Dermis microvascular lymphatic vessel endothelial cell (primary cell): ENCODE measurements at regions not wholly inside any gene's neighbourhood (a gene's known extent, or its start where the extent isn't known, plus 50 kb on each side); places are given as distances from the start of the nearest gene placed in this dataset.

Experiments
- DNase-seq, 2 donors: peaks; one replicate each; pipeline versions ENCODE4 v3.0.0 to v3.0.0-alpha.2; 2010; ENCODE audit warnings: low read depth in 2 of 2

DNA sequence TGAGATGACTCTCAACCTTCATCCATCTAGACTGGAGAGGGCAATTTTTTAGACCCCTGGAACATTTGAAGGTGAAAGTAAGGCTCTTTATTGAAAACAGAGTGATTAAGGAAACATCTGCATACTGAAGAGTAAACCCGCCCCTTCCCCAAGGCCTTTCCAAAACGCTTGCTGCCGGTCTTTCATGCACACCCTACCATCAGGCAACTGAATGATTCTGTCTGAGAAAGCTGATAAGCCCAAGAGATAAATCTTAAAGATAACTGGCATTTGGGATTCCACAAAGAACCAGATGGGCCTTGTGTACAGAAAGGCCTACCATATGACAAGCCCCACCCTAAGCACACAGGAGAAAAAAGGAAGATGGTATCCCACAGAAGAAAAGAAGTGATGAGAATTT, 54.4 kb upstream of the PIK3R1 start:
- no peak for DNase-seq

GRCh38 chr5:68159224-68159951, 56.2 kb upstream of the PIK3R1 start:
- DNase-seq, result no peak

DNA sequence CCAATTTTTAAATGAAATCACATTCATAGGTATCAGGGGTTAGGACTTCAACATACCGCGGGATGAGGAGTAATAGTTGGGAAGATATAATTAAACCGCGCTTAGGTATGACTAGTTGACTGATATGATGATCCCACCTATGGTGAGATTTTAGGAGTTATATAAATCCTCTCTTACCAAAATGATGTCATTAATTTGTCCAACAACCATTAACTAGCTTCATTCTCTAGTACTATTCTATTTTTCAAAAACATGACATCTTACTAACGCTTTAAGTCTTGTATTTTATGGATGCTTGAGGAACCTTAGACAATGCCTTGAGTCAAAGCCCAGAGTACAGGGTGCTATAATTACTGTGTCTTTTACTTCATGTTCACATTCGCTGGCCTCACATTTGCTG, 59.6 kb upstream of the PIK3R1 start:
- DNase-seq, result no peak

DNA sequence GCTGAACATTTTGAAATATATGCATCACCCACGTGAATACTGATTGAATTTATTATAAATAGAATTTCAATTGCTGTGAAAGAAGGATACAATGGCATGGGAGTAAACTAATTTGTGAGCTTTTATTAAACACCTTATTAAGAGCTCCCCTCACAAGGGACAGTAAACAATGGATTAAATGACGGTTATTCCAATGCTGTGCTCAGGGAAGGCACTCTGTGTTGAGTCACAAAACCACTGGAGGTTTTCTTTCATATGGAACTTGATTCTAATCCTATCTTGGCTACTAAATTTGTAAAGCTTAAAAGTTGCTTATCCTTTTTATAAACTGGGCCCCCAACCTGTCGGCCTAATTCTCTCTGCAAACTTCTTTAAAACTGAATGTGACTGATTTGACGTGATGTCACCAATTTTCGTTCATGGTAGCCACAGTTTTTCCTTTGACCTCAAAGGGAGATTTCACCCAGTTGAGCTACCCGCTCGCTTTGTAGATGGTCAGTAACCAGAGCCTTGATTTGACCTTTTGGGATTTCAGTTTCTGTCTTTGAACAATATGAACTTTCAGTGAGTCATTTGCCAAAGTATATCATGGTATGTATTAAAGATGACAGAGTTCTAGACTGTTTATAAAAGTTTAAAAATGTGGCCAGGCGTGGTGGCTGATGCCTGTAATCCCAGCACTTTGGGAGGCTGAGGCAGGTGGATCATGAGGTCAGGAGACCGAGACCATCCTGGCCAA, 61.3 kb upstream of the PIK3R1 start:
- no peak for DNase-seq

GRCh38 chr5:68151812-68152211, 63.7 kb upstream of the PIK3R1 start:
- DNase-seq, result no peak

DNA sequence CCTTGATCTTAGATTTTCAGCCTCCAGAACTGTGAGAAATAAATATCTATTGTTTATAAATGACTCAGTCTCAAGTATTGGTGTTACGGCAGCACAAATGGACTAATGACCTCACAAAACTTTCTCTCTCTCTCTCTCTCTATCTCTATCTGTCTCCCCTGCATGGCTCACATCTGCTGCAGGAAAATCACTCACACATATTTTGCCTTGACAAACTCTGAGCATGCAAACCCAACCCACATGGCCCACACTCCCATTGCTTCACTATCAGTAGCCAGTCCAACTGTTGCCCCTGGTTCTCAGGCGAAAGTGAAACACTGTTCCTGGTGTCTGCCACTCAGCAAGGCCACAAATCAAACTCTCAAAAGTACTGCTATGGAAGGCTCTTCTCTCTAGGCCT, 66.4 kb upstream of the PIK3R1 start:
- no peak for DNase-seq

DNA sequence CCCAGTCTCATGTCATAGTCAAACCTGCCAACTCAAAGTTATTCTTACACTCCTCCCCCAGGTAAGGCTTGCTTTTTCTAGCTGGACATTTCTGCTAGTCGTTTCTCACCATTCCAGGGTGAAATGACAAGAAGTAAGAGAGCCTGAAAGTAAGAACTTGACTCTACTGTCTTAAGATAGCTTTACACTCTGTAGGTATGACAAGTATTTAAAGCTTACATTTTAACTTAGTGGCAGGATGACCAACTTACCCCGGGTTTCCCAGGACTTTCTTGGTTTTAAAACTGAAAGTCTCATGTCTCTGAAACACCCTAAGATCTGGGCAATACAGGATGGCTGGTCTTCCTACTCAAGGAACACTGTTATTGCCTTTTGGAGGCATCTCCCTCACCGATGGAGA, 67.5 kb upstream of the PIK3R1 start:
- no peak for DNase-seq

- DNase-seq, result no peak
Observed at GRCh38 chr5:68147659-68148058, 67.9 kb upstream of the PIK3R1 start.

DNA sequence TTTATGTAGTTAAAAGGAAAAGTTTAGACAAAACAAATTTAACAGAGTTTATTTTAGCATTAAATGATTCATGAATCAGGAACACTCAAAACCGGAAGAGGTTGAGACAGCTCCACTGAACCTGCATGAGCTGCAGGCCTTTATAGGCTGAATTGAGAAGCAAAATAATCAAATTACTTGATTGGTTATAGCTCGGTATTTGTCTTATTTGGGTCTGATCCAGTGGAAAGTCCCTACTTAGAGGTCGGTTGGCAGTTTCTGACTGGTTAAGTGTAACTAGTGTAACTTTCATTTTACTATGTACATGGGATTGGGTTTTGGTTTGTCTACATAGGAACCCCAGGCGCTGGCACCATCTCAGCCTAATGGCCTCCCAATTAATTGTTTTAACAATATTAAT, 74.1 kb upstream of the PIK3R1 start:
- DNase-seq, result peak in 1 of 2 donors; percentile 25

DNA sequence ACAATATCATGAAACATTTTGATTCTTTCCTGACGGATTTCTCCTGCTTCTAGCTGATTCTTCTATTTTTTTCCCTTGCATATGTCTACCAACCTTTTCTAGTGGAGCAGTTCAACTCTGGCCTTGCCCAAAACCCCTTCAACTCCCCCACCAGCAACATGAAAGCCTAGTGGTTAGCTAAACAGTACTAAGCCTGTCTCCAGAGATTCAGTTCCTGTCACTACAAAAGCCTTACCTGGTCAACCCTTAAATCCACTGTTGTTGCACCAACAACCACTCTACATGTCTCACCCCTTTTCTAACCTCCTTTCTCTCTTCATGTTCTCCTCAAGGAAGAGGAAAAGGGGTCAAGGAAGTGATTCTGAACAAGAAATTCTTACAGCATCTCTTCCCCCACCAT, 74.8 kb upstream of the PIK3R1 start:
- no peak for DNase-seq

DNA sequence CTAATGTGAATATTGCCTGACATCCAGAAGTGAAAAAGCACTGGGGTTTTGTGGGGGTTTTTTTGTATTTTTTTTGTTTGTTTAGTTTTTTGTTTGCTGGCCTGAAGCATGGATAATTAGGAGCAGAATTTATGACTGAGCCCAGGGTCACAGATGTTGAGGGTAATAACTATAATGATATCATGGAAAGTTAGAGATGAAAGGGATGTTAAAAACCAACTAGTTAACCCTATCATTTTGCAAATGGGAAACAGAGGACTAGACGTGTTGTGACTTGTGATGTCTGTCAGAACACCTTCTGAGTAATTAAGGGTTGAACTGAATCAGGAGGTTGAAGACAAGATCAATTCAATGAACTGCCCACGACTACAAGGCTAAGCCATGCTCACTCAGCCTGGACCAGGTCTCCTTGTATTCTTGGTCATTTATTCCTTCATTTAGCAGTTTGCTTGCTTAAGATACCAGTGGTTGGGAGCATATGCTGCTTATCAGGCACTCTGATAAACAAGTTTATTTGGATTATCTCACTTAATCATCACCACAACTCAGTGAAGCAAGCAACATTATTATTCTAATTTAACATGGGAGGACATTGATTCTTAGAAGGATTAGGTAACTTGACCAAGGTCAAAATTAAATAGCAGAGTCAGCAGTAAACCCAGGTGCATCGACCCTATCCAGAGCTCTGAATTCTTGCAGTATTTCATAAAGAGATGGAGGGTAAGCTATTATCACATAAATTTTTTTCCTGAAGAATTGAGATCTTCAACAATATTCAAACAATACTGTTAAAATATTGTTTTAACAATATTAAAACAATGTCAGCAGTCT, 75.7 kb upstream of the PIK3R1 start:
- DNase-seq, result no peak

GRCh38 chr5:68137511-68138140, 77.9 kb upstream of the PIK3R1 start:
- DNase-seq, result no peak

GRCh38 chr5:68134669-68135313, 80.8 kb upstream of the PIK3R1 start:
- DNase-seq, result no peak

DNA sequence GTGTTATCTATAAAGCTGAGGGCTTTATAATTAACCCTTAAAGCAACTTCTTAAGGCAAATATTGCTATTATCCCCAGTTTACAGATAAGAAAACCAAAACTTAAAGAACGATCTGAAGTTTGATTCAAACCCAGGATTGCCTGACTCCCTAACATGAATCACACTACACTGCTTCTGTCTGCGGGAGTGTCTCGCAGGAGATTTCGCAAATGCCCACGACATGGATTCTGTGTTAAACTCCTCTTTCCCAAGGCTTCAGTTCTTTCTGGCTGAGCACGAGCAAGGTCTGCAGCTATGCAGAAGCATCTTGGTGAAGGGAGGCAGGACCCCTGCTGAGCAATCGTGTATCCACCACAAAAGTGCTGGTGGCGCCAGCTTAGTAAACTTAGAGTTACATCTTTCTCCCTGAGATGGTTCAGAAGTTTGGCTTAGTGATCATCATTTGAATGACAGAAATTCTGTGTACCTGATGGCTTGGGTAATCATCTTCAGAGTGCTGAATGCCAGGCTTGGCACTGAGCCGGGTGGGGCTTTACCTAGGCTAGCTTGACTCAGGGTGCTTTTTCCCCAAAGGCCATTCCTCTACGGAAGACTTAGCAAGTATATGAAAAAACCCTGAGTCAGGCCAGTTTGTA, 81.4 kb upstream of the PIK3R1 start:
- DNase-seq, result no peak

- no peak for DNase-seq
Observed at GRCh38 chr5:68130253-68130652, 85.3 kb upstream of the PIK3R1 start.

- DNase-seq, result no peak
Observed at GRCh38 chr5:68129364-68129763, 86.2 kb upstream of the PIK3R1 start.

DNA sequence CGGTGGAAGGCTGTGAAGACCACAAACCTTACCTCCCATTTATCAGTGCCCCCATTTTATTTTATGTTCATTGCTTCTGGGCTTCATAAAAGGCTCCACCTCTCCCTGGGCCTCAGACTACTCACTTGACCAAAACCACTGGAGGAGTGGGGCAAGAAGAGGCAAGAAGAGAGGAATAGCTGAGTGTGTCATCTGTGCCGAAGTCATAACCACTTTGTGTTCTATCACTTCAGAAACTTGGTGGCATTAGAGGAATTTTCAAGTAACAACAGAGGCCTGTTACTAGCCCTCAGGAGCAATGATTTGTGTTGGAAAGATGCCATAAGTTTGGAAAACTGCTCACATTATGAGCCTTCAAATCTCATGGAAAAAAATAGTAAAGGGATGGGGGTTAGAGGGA, 88.7 kb upstream of the PIK3R1 start:
- no peak for DNase-seq

- DNase-seq, result no peak
Observed at GRCh38 chr5:68122439-68123328, 92.9 kb upstream of the PIK3R1 start.

DNA sequence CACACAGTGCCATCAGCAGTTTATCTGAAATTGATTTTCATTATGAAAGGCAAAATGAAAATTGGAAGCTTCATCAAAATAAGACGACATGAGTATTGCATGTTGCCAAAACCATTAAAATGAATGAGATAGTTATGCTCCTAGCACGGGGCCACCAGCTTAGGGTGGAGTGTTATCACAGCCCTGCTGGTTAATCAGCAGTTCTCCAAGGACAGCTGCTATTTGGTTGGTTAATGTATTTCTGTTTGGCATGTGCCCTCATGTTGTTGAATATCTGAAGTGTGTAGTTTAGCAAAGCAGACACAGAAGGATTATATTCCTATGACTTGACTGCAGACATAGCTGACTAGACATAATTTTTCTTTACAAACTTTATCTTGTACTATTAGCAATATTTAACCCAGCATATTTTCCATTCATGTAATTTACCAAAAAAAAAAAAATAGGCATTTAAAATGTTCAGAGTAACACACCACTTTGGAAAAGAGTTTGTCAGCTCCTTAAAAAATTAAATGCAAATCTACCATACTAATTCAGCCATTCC, 98.6 kb upstream of the PIK3R1 start:
- no peak for DNase-seq

DNA sequence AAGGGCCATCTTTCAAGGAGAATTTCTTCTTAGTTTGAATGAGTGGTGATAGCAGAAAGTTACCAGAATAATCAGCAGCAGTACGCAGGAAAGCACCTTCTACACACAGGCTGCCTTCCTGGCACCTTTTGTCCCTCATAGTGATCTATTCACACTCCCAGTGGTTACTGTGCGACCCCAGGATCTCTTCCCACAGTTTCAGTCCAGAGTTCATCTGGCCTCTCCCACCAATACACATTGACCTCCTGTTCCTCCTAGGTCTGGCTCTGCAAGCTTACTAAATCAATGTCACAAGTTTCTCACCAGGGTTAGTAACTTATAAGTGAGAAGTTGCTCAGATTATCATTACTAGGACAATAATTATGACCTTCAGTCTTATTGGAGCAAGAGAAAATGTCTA, 99.1 kb upstream of the PIK3R1 start:
- no peak for DNase-seq
